DOHH2 (cell line): ENCODE measurements at regions not wholly inside any gene's neighbourhood (a gene's known extent, or its start where the extent isn't known, plus 50 kb on each side); places are given as distances from the start of the nearest gene placed in this dataset.

Experiments
- EZH2phosphoT487 ChIP-seq: fragments of 200-600 bp; sonication (generic); IDR thresholded peaks from 2 replicates; pipeline ENCODE4 v1.6.1; 2017; ENCODE audit warnings: borderline replicate concordance, mild to moderate bottlenecking, antibody characterized with exemption, low read length, moderate library complexity, mixed read lengths
- TF ChIP-seq, protein P1 (sequence below): fragments of 200-600 bp; sonication (generic); IDR thresholded peaks from one replicate; pipeline ENCODE4 v1.5.1; 2014; ENCODE audit warnings: antibody characterized with exemption, mild to moderate bottlenecking, low read depth, low read length; ENCODE audit not compliant: poor library complexity, severe bottlenecking

DNA sequence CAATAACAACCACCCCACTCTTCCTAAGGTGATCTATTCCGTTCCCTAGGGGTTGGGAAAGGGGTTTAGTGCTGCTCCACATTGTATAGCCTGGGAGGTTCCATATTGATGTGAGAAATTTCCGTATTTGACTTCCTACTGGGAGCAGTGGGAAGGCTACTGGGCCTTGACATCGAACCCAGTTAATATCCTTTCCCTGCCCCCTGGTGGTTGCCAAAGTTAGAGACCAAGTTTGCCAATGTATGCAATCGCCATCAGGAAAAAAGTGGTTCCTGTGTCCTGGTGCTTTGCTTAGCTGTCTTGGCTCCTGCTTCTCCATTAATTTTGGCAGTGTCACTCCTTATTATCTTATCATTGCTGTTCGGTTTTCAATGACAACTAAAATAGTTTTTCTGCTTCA lies 914.9 kb downstream of the KCNJ2 start:
- TF ChIP-seq, protein P1, sequence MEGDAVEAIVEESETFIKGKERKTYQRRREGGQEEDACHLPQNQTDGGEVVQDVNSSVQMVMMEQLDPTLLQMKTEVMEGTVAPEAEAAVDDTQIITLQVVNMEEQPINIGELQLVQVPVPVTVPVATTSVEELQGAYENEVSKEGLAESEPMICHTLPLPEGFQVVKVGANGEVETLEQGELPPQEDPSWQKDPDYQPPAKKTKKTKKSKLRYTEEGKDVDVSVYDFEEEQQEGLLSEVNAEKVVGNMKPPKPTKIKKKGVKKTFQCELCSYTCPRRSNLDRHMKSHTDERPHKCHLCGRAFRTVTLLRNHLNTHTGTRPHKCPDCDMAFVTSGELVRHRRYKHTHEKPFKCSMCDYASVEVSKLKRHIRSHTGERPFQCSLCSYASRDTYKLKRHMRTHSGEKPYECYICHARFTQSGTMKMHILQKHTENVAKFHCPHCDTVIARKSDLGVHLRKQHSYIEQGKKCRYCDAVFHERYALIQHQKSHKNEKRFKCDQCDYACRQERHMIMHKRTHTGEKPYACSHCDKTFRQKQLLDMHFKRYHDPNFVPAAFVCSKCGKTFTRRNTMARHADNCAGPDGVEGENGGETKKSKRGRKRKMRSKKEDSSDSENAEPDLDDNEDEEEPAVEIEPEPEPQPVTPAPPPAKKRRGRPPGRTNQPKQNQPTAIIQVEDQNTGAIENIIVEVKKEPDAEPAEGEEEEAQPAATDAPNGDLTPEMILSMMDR, result peak; percentile 48
- TF ChIP-seq EZH2phosphoT487, result no peak
